Neural progenitor cell (in vitro differentiated cells): ENCODE measurements at regions not wholly inside any gene's neighbourhood (a gene's known extent, or its start where the extent isn't known, plus 50 kb on each side); places are given as distances from the start of the nearest gene placed in this dataset.
A peak's percentile ranks its signal among the peaks of the same experiment; 100 is the strongest.
"Not testable (repeated sequence)": the region's sequence is repeated elsewhere in the genome, so short reads cannot be mapped to it uniquely, and the experiment has no call there.

Source experiments
- DNase-seq: peaks from one replicate; pipeline ENCODE4 v3.0.0-alpha.2; 2016; ENCODE audit warnings: low spot score
- H2AFZ ChIP-seq: fragments of 200-600 bp; sonication (generic); replicated peaks from 2 replicates; pipeline ENCODE4 v1.6.1; 2016; ENCODE audit warnings: antibody characterized with exemption
- H3F3A ChIP-seq: fragments of 200-600 bp; sonication (generic); 2 replicates; pipeline ENCODE4 v1.6.1; 2016; ENCODE audit warnings: antibody characterized with exemption, low read depth
- H3K27ac ChIP-seq: fragments of 200-600 bp; sonication (generic); 2 replicates; pipeline ENCODE4 v1.5.1; 2016; ENCODE audit warnings: mild to moderate bottlenecking
- H3K27me3 ChIP-seq: fragments of 200-600 bp; sonication (generic); 2 replicates; pipeline ENCODE4 v1.6.1; 2016; ENCODE audit warnings: mild to moderate bottlenecking, moderate library complexity
- H3K36me3 ChIP-seq: fragments of 200-600 bp; sonication (generic); 2 replicates; pipeline ENCODE4 v1.5.1; 2016
- H3K4me1 ChIP-seq: fragments of 200-600 bp; sonication (generic); 2 replicates; pipeline ENCODE4 v1.6.1; 2016; ENCODE audit warnings: mixed run types
- H3K4me2 ChIP-seq: fragments of 200-600 bp; sonication (generic); 2 replicates; pipeline ENCODE4 v1.6.1; 2016
- H3K4me3 ChIP-seq: fragments of 200-600 bp; sonication (generic); 2 replicates; pipeline ENCODE4 v1.5.1; 2016
- H3K79me2 ChIP-seq: fragments of 200-600 bp; sonication (generic); 2 replicates; pipeline ENCODE4 v1.6.1; 2016; ENCODE audit warnings: low read depth
- H3K9ac ChIP-seq: fragments of 200-600 bp; sonication (generic); 2 replicates; pipeline ENCODE4 v1.6.1; 2016
- H3K9me3 ChIP-seq: fragments of 200-600 bp; sonication (generic); 2 replicates; pipeline ENCODE4 v1.5.1; 2016; ENCODE audit warnings: low read depth
- H4K20me1 ChIP-seq: fragments of 200-600 bp; sonication (generic); 2 replicates; pipeline ENCODE4 v1.6.1; 2016; ENCODE audit warnings: low read depth
- H3K27ac Mint-ChIP-seq: 3 replicates; pipeline ENCODE4 v1.8.0; 2021; ENCODE audit warnings: mixed read lengths
- H3K27me3 Mint-ChIP-seq: 2 replicates; pipeline ENCODE4 v1.8.0; 2022; ENCODE audit warnings: low read depth, mild to moderate bottlenecking, inconsistent platforms, moderate library complexity, mixed read lengths; ENCODE audit not compliant: insufficient read depth
- H3K36me3 Mint-ChIP-seq: 3 replicates; pipeline ENCODE4 v1.8.0; 2021; ENCODE audit warnings: mixed read lengths
- H3K4me1 Mint-ChIP-seq: 3 replicates; pipeline ENCODE4 v1.8.0; 2021; ENCODE audit warnings: mixed read lengths
- H3K4me3 Mint-ChIP-seq: 3 replicates; pipeline ENCODE4 v1.8.0; 2021; ENCODE audit warnings: mild to moderate bottlenecking, moderate library complexity, mixed read lengths
- H3K9me3 Mint-ChIP-seq: 3 replicates; pipeline ENCODE4 v1.8.0; 2020; ENCODE audit warnings: mixed read lengths
- CTCF ChIP-seq: fragments of 200-600 bp; sonication (generic); IDR thresholded peaks from 2 replicates; pipeline ENCODE4 v1.5.1; 2017; ENCODE audit warnings: antibody characterized with exemption, mild to moderate bottlenecking
- EZH2 ChIP-seq: fragments of 200-600 bp; sonication (generic); IDR thresholded peaks from 2 replicates; pipeline ENCODE4 v1.6.1; 2017; ENCODE audit warnings: antibody characterized with exemption, mild to moderate bottlenecking, moderate library complexity
- EZH2phosphoT487 ChIP-seq: fragments of 200-600 bp; sonication (generic); IDR thresholded peaks from 2 replicates; pipeline ENCODE4 v1.6.1; 2017; ENCODE audit warnings: antibody characterized with exemption

- H3K36me3 ChIP-seq, result no peaks in the 10 kb centered on the region
- H3K79me2 ChIP-seq, result no peaks in the 10 kb centered on the region
- DNase-seq, result peak; percentile 31
- no peaks in the 10 kb centered on the region for H3K27me3 ChIP-seq
- TF ChIP-seq EZH2phosphoT487 (no peak), CTCF (no peak), EZH2 (no peak)
- H3K4me3 Mint-ChIP-seq, result no peak overlapping the region
- peaks cover 9% of the 10 kb centered on the region for H3K27me3 Mint-ChIP-seq
- H3K9me3 ChIP-seq, result no peaks in the 10 kb centered on the region
- H3K27ac ChIP-seq, result no peak overlapping the region
- peaks cover 19% of the 10 kb centered on the region for H3K4me1 Mint-ChIP-seq
- H3K9ac ChIP-seq, result no peak overlapping the region
- H4K20me1 ChIP-seq, result no peaks in the 10 kb centered on the region
- no peaks in the 10 kb centered on the region for H3F3A ChIP-seq
- peaks cover 10% of the 10 kb centered on the region for H3K4me1 ChIP-seq
- H3K27ac Mint-ChIP-seq, result no peak overlapping the region
- H3K4me2 ChIP-seq, result peak overlapping the region; percentile 43
- no peaks in the 10 kb centered on the region for H3K36me3 Mint-ChIP-seq
- no peak overlapping the region for H3K4me3 ChIP-seq
- no peak overlapping the region for H2AFZ ChIP-seq
- peaks cover 3% of the 10 kb centered on the region for H3K9me3 Mint-ChIP-seq
Observed at GRCh38 chr13:44649104-44649428, 72.9 kb upstream of the TSC22D1 start.

- H2AFZ ChIP-seq, result no peak overlapping the region
- H3K4me3 Mint-ChIP-seq, result no peak overlapping the region
- no peak overlapping the region for H3K9ac ChIP-seq
- H4K20me1 ChIP-seq, result no peaks in the 10 kb centered on the region
- DNase-seq, result no peak
- no peaks in the 10 kb centered on the region for H3K36me3 ChIP-seq
- H3K27ac ChIP-seq, result no peak overlapping the region
- H3K4me3 ChIP-seq, result no peak overlapping the region
- H3K36me3 Mint-ChIP-seq, result no peaks in the 10 kb centered on the region
- no peak overlapping the region for H3K27ac Mint-ChIP-seq
- no peaks in the 10 kb centered on the region for H3K79me2 ChIP-seq
- peaks cover 19% of the 10 kb centered on the region for H3K4me1 Mint-ChIP-seq
- H3K9me3 Mint-ChIP-seq, result peaks cover 3% of the 10 kb centered on the region
- peak overlapping the region; percentile 43 for H3K4me2 ChIP-seq
- peaks cover 10% of the 10 kb centered on the region for H3K4me1 ChIP-seq
- H3K27me3 Mint-ChIP-seq, result peaks cover 9% of the 10 kb centered on the region
- no peak for TF ChIP-seq EZH2
- peak; percentile 52 for TF ChIP-seq CTCF
- H3K9me3 ChIP-seq, result no peaks in the 10 kb centered on the region
- H3F3A ChIP-seq, result no peaks in the 10 kb centered on the region
- H3K27me3 ChIP-seq, result no peaks in the 10 kb centered on the region
Observed at GRCh38 chr13:44648392-44649103, 72.4 kb upstream of the TSC22D1 start.

GRCh38 chr13:44647560-44647959 lies 71.4 kb upstream of the TSC22D1 start:
- peaks cover 19% of the 10 kb centered on the region for H3K4me1 Mint-ChIP-seq
- H3F3A ChIP-seq, H3K4me3 ChIP-seq, H3K4me3 Mint-ChIP-seq, H4K20me1 ChIP-seq, H3K4me2 ChIP-seq, H3K9me3 ChIP-seq, H3K27ac ChIP-seq, H2AFZ ChIP-seq, H3K9me3 Mint-ChIP-seq, H3K27ac Mint-ChIP-seq, H3K9ac ChIP-seq, H3K79me2 ChIP-seq, H3K27me3 Mint-ChIP-seq, DNase-seq, H3K36me3 Mint-ChIP-seq, H3K27me3 ChIP-seq, H3K36me3 ChIP-seq: not testable (repeated sequence)
- peaks cover 10% of the 10 kb centered on the region for H3K4me1 ChIP-seq

GRCh38 chr13:44646044-44646443 lies 69.9 kb upstream of the TSC22D1 start:
- H3K27me3 Mint-ChIP-seq, result peaks cover 9% of the 10 kb centered on the region
- Histone ChIP-seq H3K4me1 (peaks cover 10% of the 10 kb centered on the region), H3K9ac (no peak overlapping the region), H3K79me2 (no peaks in the 10 kb centered on the region), H3K36me3 (no peaks in the 10 kb centered on the region), H3K27ac (no peak overlapping the region), H3K4me2 (no peak overlapping the region), H2AFZ (no peak overlapping the region), H3K27me3 (no peaks in the 10 kb centered on the region), H3K4me3 (no peak overlapping the region), H4K20me1 (no peaks in the 10 kb centered on the region), H3F3A (no peaks in the 10 kb centered on the region), H3K9me3 (no peaks in the 10 kb centered on the region)
- no peak overlapping the region for H3K4me3 Mint-ChIP-seq
- no peaks in the 10 kb centered on the region for H3K36me3 Mint-ChIP-seq
- peaks cover 19% of the 10 kb centered on the region for H3K4me1 Mint-ChIP-seq
- no peak for TF ChIP-seq EZH2
- no peak for TF ChIP-seq CTCF
- no peak for TF ChIP-seq EZH2phosphoT487
- H3K27ac Mint-ChIP-seq, result no peak overlapping the region
- DNase-seq, result no peak
- H3K9me3 Mint-ChIP-seq, result peaks cover 3% of the 10 kb centered on the region
